Lower leg skin (tissue), 3 donors: ENCODE measurements at regions not wholly inside any gene's neighbourhood (a gene's known extent, or its start where the extent isn't known, plus 50 kb on each side); places are given as distances from the start of the nearest gene placed in this dataset.

Experiments used
- CTCF ChIP-seq, 3 donors: fragments of 450-650 bp; IDR thresholded peaks; one replicate each; pipeline ENCODE4 v1.5.1; 2016; ENCODE audit warnings: antibody characterized with exemption in 3 of 3, mild to moderate bottlenecking in 3 of 3, moderate library complexity in 2 of 3
- POLR2A ChIP-seq, 2 donors: fragments of 450-650 bp; IDR thresholded peaks; one replicate each; pipeline ENCODE4 v1.6.1; 2016 to 2017; ENCODE audit warnings: antibody characterized with exemption in 2 of 2, mild to moderate bottlenecking in 1 of 2, moderate library complexity in 1 of 2

- TF ChIP-seq POLR2A (IDR thresholded peaks at IDR 0.05) (no peak), CTCF (IDR thresholded peaks at IDR 0.05) (no peak)
Observed at GRCh38 chr20:55778796-55779195, 226.5 kb downstream of the CBLN4 start.
